Transverse colon (tissue), 4 donors: ENCODE measurements at regions not wholly inside any gene's neighbourhood (a gene's known extent, or its start where the extent isn't known, plus 50 kb on each side); places are given as distances from the start of the nearest gene placed in this dataset.

Experiments used
- DNase-seq: peaks from one replicate; pipeline ENCODE4 v3.0.0-alpha.2; 2019
- H3K27ac ChIP-seq, 4 donors: fragments of 200-600 bp; sonication (generic); 2 replicates each; pipeline ENCODE4 v1.5.1; 2016 to 2018; ENCODE audit warnings: inconsistent platforms in 4 of 4
- H3K27me3 ChIP-seq: fragments of 200-600 bp; sonication (generic); 2 replicates; pipeline ENCODE4 v1.5.1; 2017; ENCODE audit warnings: inconsistent platforms
- H3K36me3 ChIP-seq, 4 donors: fragments of 200-600 bp; sonication (generic); 2 replicates each; pipeline ENCODE4 v1.5.1; 2017 to 2019; ENCODE audit warnings: inconsistent platforms in 4 of 4
- H3K4me1 ChIP-seq, 4 donors: fragments of 200-600 bp; sonication (generic); 2 replicates each; pipeline ENCODE4 v1.5.1; 2017 to 2020; ENCODE audit warnings: inconsistent platforms in 4 of 4
- H3K4me3 ChIP-seq, 4 donors: fragments of 200-600 bp; sonication (generic); 1 replicate in 1 of 4; 2 replicates in 3 of 4; pipeline versions ENCODE4 v1.5.1 to v1.6.1; 2017 to 2019; ENCODE audit warnings: inconsistent platforms in 4 of 4
- H3K9me3 ChIP-seq, 2 donors: fragments of 200-600 bp; sonication (generic); 2 replicates each; pipeline ENCODE4 v1.5.1; 2017 to 2019; ENCODE audit warnings: inconsistent platforms in 2 of 2
- EP300 ChIP-seq: sonication (generic); formaldehyde crosslinking; IDR thresholded peaks from one replicate; pipeline ENCODE4 v1.6.1; 2017; ENCODE audit warnings: antibody characterized with exemption, low read depth
- POLR2A ChIP-seq: fragments of 450-650 bp; IDR thresholded peaks from one replicate; pipeline ENCODE4 v1.6.1; 2016; ENCODE audit warnings: antibody characterized with exemption, mild to moderate bottlenecking, moderate library complexity
- POLR2AphosphoS5 ChIP-seq, 3 donors: sonication (generic); formaldehyde crosslinking; IDR thresholded peaks; one replicate each; pipeline ENCODE4 v1.6.1; 2016; ENCODE audit warnings: antibody characterized with exemption in 3 of 3
- WGBS, 2 donors: methylation state at CpG; one replicate each; pipeline ENCODE4 v1.1.5; 2018; ENCODE audit warnings: low coverage in 1 of 2; 5-methylcytosine and 5-hydroxymethylcytosine counted together
- in situ Hi-C, 4 donors: fragments of 200-750 bp; cut with MboI; loops; one replicate each; pipeline versions ENCODE4 v1.15.0 to v1.15.1; 2017; ENCODE audit warnings: low sequenced_read_pairs in 3 of 4, low pct_ligation_motif_present in 1 of 4, low pct_unique_long_range_greater_than_20kb in 1 of 4
- intact Hi-C: fragments of 100-400 bp; cut with DNase I; formaldehyde crosslinking; loops from one replicate; pipeline ENCODE4 v1.15.1; 2023; ENCODE audit warnings: low total_unique reads
- TF ChIP-seq, protein P1 (sequence below), 5 experiments: fragments of 200-600 bp in 3 of 5; fragments of 450-650 bp in 2 of 5; sonication (generic) in 3 of 5; IDR thresholded peaks; 1 replicate in 2 of 5; 2 replicates in 3 of 5; pipeline ENCODE4 v1.5.1; 2016 to 2017; ENCODE audit warnings: antibody characterized with exemption in 5 of 5, inconsistent platforms in 3 of 5, mild to moderate bottlenecking in 2 of 5, moderate library complexity in 1 of 5

DNA sequence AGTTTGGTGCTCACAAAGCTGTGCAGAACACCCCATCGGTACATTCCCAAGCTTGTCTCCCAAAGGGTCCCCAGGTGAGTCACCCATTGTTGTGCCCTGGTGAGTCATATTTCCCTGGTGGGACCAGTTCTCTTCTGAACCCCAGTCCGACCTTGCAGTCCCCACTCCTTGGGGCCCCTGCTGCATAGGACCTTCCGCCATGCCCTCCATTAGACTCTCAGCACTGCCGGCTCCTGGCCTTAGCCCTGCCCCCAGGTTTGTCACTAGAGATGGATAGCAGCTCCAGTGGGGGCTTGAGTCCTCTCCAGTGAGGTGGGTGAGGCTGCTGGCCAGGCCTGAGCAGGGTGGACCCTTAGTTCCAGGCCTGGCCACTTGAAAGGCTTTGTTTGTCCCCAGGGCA, 80.5 kb upstream of the MKI67 start:
- Histone ChIP-seq H3K27ac (no peak overlapping the region), H3K27me3 (peaks cover 5% of the 10 kb centered on the region), H3K36me3 (no peaks in the 10 kb centered on the region), H3K9me3 (no peaks in the 10 kb centered on the region), H3K4me3 (no peak overlapping the region), H3K4me1 (peaks cover 0 to 6% (median 2%) of the 10 kb centered on the region in 4 donors)
- intact Hi-C loops = no loop called here
- 89 to 100% methylated on average over 1 to 4 of the region's 4 CpGs for WGBS, 2 donors
- no peak for DNase-seq
- in situ Hi-C loops = no loop called here
- TF ChIP-seq POLR2AphosphoS5 (IDR thresholded peaks at IDR 0.05) = no peak
- TF ChIP-seq EP300 = no peak
- TF ChIP-seq, protein P1, sequence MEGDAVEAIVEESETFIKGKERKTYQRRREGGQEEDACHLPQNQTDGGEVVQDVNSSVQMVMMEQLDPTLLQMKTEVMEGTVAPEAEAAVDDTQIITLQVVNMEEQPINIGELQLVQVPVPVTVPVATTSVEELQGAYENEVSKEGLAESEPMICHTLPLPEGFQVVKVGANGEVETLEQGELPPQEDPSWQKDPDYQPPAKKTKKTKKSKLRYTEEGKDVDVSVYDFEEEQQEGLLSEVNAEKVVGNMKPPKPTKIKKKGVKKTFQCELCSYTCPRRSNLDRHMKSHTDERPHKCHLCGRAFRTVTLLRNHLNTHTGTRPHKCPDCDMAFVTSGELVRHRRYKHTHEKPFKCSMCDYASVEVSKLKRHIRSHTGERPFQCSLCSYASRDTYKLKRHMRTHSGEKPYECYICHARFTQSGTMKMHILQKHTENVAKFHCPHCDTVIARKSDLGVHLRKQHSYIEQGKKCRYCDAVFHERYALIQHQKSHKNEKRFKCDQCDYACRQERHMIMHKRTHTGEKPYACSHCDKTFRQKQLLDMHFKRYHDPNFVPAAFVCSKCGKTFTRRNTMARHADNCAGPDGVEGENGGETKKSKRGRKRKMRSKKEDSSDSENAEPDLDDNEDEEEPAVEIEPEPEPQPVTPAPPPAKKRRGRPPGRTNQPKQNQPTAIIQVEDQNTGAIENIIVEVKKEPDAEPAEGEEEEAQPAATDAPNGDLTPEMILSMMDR (IDR thresholded peaks at IDR 0.05) = no peak
- no peak for TF ChIP-seq POLR2A

DNA sequence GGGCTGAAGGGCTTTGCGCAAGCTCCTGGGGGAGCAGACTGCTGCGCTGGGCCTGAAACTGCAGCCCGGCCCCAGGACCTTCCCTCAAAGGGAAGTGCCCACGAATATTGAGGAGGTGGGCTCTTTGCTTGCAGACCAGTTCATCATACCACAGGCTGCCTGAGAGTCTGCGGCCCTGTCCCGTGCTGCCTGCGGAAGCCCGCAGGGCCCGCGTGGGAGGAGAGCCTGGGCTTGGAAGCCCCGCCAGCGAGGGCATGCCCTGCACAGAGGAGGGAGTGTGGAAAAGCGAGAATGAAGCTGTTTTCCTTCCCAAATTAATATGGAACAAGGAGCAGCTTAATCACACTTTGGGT, 83.6 kb upstream of the MKI67 start:
- H3K36me3 ChIP-seq = no peaks in the 10 kb centered on the region
- H3K9me3 ChIP-seq = no peaks in the 10 kb centered on the region
- no peak overlapping the region for H3K27ac ChIP-seq
- intact Hi-C loops (loop anchor here (5.0 kb wide), 1 partner anchor 1762 kb away; no protein-coding TSS in a partner anchor), in situ Hi-C loops (no loop called here)
- no peak for TF ChIP-seq POLR2A
- H3K4me1 ChIP-seq = peaks cover 0 to 9% (median 2%) of the 10 kb centered on the region in 4 donors
- H3K27me3 ChIP-seq = peaks cover 1% of the 10 kb centered on the region
- H3K4me3 ChIP-seq = peak overlapping the region in 2 of 4 donors; percentile 54 to 69
- DNase-seq = no peak
- 75% methylated on average over 13 of the region's 13 CpGs; no CpG with 5 or more reads in 1 of the 2 donors for WGBS, 2 donors

DNA sequence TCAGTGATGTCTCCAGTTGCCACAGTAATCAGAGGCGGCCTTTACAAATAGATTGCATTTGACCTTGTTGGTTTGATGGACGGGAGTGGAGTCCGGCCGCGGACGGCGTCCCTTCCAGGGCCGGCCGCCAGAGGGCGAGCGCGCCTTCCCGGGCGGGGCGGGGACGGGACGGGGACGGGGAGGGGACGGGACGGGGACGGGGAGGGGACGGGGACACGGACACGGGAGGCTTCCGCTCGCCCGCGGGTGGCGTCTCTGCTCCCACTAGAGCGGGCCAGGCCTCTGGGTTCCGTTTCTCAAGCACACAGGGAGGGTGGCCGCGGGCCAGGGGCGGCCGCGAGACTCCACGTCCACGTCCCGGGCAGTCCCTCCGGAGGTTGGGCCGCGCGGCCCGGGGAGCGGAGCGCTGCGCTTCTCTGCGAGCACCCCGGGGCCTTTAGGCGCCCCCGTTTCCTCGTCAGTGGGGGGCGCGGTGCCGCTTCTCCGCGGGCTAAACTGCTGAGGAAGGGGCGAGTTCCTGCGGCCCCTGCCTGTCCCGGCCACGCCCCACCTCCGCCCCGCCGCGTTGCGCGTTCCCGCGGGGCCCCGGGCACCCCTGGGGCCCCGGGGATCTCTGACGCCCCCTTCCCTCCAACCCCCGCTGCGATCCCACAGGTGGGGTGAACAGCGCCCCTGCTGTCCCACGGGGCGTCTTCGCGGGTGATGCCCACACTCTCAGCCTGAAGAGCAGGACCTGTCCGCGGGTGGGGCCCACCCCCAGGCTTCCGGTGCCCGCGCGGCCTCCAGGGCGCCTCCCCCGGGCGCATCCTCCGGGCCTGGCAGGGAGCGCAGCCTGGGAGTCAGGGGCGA, 84.2 kb upstream of the MKI67 start:
- Histone ChIP-seq H3K4me1 (peaks cover 0 to 9% (median 2%) of the 10 kb centered on the region in 4 donors), H3K9me3 (no peaks in the 10 kb centered on the region), H3K36me3 (no peaks in the 10 kb centered on the region), H3K4me3 (peak overlapping the region; percentile 54 to 82 (median 64)), H3K27ac (peak overlapping the region; percentile 59 to 77 (median 75)), H3K27me3 (no peaks in the 10 kb centered on the region)
- peak; percentile 81 for DNase-seq
- in situ Hi-C loops (no loop called here), intact Hi-C loops (loop anchor here (5.0 kb wide), 1 partner anchor 1762 kb away; no protein-coding TSS in a partner anchor)
- TF ChIP-seq, protein P1 (IDR thresholded peaks at IDR 0.05) = peak; percentile 51 to 91 (median 81)
- TF ChIP-seq POLR2AphosphoS5 (IDR thresholded peaks at IDR 0.05) = peak in 2 of 3 donors; percentile 36 to 43
- no peak for TF ChIP-seq EP300
- peak; percentile 51 for TF ChIP-seq POLR2A
- WGBS, 2 donors = 3% methylated on average over 45 of the region's 91 CpGs; no CpG with 5 or more reads in 1 of the 2 donors

DNA sequence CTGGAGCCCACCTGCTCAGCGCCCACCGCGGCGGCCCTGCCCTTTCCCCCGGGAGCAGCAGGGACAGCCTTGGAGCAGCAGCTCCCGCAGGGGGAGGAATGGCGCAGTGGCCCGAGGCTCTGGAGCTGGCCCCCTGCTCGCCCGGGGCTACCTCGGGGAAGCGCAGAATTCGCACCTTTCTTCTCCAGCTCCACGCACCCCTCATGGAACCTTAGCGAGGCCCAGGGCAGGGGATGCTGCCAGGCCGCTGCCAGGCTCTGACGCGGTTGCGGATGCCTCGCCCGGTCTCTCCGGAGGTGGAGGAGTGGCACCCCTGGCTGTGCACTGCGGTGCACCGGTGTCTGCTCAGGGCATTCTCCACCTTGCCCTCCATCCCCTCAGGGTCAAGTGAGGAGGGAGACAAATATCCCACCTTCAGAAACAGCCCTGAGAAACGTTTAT, 84.9 kb upstream of the MKI67 start:
- WGBS, 2 donors = 66 to 80% methylated on average over 1 to 17 of the region's 25 CpGs
- Histone ChIP-seq H3K27ac (peak overlapping the region; percentile 59 to 77 (median 75)), H3K27me3 (no peaks in the 10 kb centered on the region), H3K4me3 (peak overlapping the region in 3 of 4 donors; percentile 54 to 69 (median 58)), H3K4me1 (peaks cover 0 to 9% (median 2%) of the 10 kb centered on the region in 4 donors), H3K36me3 (no peaks in the 10 kb centered on the region), H3K9me3 (no peaks in the 10 kb centered on the region)
- in situ Hi-C loops = no loop called here
- TF ChIP-seq, protein P1 (IDR thresholded peaks at IDR 0.05) = no peak
- TF ChIP-seq POLR2A = no peak
- TF ChIP-seq POLR2AphosphoS5 (IDR thresholded peaks at IDR 0.05) = no peak
- TF ChIP-seq EP300 = no peak
- intact Hi-C loops = loop anchor here (5.0 kb wide), 1 partner anchor 1761 kb away; no protein-coding TSS in a partner anchor
- no peak for DNase-seq
